ENCODE measurements at regions not wholly inside any gene's neighbourhood (a gene's known extent, or its start where the extent isn't known, plus 50 kb on each side); places are given as distances from the start of the nearest gene placed in this dataset.

GRCh38 chr15:70250208-70251201 is 152.8 kb upstream of the TLE3 start:
- DNase-seq (ENCODE audit: low read depth, low spot score), result no peak

DNA sequence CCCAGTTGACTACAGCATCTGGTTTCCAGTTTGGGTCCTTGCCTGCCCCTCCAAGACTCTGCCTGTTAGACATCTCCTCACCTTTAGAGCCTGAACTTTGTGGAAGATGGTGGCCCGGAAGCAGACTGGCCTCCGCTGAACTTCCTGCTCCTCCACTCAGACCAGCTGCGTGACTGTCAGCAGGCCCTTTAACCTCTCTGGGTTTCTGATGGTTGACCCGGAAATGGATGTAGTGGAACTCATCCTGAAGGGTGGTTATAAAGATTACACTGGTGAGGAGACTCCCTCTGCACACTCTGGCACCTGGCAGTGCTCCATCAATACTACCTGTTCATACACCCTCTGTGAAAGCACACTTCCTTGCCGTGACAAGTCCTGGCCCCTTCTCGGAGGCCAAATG is 151.9 kb upstream of the TLE3 start:
- no peak for DNase-seq (ENCODE audit: low read depth, low spot score)

DNA sequence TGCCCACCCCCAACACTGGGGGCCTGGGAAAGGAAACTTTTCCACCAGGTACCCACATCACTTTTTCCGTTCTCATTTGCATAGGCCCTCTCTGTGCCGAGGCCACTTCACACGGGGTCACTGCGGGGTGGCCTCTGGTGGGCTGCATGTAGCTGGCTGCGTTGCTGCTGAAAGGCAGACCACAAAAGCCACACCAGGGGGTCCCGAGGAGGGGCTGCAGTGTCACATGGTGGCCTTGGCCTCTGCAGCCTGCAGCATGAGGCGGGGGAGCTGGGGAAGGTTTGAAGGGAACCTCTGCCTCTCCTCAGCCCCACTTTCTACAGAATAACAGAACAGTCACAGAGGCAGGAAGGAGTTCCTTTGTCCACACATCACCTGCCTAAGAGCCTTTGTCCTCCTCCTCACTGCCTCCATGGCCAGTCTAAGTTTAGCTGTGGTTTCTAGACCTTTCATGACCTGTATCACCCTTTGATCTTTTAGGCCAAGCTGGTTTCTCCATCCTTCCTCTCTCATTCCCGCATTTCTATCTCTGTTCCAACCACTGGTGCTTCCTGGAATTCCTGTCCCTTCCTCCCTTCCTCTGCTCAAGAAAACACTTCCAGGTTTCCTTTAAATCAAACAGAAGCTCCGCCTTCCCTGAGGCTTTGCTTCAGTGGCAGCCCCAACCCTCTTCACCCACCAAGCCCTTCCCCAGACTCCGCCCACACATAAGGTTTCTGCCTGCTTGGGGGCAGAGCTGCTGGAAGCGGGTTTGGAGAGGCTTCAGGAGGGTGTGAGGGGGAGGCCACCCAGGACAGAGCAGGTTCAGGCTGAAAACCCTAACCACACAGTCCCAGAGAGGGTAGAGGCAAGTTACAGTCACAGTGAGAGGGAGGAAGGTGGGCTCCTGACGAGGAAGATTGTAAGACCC is 150.7 kb upstream of the TLE3 start:
- no peak for DNase-seq (ENCODE audit: low read depth, low spot score)

DNA sequence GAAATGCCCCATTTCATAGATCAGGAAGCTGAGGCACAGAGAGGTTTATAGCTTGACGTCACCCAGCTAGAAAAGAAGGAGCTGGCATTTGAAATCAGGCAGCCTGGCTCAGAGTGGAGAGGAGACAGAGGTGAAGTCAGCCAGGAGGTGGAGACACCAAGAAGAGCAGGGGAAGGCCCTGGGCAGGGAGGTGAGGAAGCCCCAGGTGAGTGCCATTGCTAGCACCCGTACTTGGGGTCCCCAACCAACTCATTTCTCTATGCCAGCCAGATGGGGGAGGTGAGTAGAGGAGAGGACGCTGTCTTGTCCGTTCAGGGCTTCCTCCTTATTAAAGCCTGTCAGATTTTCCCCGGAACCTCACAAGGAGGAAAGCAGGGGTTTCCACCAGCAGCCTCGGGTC is 149.6 kb upstream of the TLE3 start:
- DNase-seq (ENCODE audit: low read depth, low spot score), result no peak

- no peak for DNase-seq (ENCODE audit: low read depth, low spot score)
Observed at GRCh38 chr15:70246623-70247220, 149.0 kb upstream of the TLE3 start.

GRCh38 chr15:70245932-70246622 is 148.4 kb upstream of the TLE3 start:
- no peak for DNase-seq (ENCODE audit: low read depth, low spot score)

- DNase-seq (ENCODE audit: low read depth, low spot score), result no peak
Observed at GRCh38 chr15:70244978-70245542, 147.3 kb upstream of the TLE3 start.

GRCh38 chr15:70243686-70244540 is 146.2 kb upstream of the TLE3 start:
- no peak for DNase-seq (ENCODE audit: low read depth, low spot score)

DNA sequence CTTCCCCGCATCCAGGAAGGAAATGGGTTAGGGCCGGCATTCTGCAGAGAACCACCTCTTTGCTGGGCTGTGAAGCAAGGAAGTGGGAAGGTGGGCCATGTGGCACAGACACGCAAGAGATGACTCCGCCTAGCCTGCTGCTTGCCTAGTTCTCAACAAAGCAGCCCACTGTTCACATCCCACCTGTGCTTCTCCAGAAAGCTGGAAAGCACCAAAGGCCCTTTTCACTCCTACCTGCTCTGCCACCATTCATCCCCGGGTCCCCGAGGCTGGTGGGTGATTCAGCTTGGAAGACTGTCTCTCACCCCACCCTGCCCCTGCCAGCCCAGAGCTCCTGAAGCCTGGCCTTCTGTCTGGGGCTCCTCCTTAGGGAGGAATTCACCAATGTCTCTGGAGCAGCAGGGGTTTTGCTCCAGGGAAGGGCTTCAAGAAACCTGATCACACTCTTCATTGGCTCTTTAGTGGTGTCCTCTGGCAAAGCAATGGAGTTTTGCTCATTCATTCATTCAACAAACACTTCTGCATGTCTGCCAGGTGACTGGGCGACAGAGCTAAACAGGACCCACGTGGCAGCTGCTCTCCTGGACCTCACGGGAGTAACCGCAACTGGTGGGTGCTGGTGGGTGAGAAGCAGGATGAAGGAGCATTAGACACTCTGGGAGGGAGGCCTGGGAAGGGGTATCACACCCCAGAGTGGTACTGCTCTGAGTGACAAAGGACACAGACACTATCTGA is 145.4 kb upstream of the TLE3 start:
- DNase-seq (ENCODE audit: low read depth, low spot score), result no peak

GRCh38 chr15:70241561-70242320 is 144.0 kb upstream of the TLE3 start:
- no peak for DNase-seq (ENCODE audit: low read depth, low spot score)

GRCh38 chr15:70240820-70241430 is 143.2 kb upstream of the TLE3 start:
- DNase-seq (ENCODE audit: low read depth, low spot score), result no peak

DNA sequence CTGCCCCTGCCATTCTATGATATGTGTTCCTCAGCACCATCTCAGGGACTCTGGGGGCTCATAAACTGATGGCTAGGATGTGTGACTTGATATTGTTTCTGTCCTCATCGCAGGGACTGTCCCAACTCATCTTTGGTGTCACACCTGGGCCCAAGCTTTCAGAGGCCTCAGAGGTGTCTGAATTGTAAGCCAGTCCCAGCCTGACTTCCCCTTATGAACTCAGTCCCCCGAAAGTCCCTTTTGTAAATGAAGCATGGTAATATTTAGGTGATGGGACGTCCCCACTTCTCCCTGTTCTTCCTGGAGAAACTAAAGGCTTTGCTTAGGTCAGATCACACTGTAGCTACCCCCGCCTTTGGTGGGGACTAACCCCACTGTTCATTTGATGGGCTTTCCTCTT is 142.4 kb upstream of the TLE3 start:
- no peak for DNase-seq (ENCODE audit: low read depth, low spot score)

GRCh38 chr15:70238917-70239316 is 141.2 kb upstream of the TLE3 start:
- DNase-seq (ENCODE audit: low read depth, low spot score), result no peak

DNA sequence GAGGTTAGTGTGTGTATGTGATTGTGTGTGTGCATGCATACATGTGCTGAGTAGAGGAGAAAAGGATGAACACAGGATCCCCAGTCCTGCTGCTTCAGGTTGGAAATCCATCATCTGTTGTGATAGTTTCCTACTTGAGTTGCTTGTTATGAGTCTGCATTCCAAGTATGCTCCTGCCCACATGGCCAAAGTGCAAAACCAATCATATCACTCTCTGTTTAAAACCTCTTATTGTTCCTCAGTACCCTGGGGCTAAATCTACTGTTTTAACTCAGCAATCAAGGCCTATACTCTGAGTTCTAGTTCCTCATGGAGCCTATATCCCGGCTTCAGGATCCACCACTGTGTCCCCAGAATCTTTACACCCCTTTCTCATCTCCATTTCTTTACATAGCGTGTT is 139.9 kb upstream of the TLE3 start:
- DNase-seq (ENCODE audit: low read depth, low spot score), result no peak

GRCh38 chr15:70236341-70237086 is 138.8 kb upstream of the TLE3 start:
- no peak for DNase-seq (ENCODE audit: low read depth, low spot score)

DNA sequence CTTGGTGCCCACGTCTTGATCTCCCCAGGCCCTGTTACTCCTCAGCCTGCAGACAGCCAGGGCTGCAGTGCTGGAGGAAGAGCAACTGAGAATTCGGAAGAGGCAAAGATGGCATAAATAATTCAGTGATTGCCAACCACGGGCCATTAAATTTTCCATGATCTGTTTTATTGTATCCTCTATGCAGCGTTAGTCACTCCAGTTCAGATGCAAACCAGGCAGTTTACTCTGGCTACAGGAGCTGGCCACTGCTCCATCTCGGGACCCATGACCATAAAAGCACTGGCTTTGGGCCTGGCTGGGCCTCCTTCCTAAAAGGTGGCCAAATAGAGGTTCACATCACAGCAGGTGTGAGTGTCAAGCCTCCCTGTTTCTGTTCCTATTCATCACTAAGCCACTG is 137.6 kb upstream of the TLE3 start:
- no peak for DNase-seq (ENCODE audit: low read depth, low spot score)

GRCh38 chr15:70234256-70234905 is 136.7 kb upstream of the TLE3 start:
- no peak for DNase-seq (ENCODE audit: low read depth, low spot score)

Data from brain pericyte (primary cell).